ENCODE measurements at regions not wholly inside any gene's neighbourhood (a gene's known extent, or its start where the extent isn't known, plus 50 kb on each side); places are given as distances from the start of the nearest gene placed in this dataset.

DNA sequence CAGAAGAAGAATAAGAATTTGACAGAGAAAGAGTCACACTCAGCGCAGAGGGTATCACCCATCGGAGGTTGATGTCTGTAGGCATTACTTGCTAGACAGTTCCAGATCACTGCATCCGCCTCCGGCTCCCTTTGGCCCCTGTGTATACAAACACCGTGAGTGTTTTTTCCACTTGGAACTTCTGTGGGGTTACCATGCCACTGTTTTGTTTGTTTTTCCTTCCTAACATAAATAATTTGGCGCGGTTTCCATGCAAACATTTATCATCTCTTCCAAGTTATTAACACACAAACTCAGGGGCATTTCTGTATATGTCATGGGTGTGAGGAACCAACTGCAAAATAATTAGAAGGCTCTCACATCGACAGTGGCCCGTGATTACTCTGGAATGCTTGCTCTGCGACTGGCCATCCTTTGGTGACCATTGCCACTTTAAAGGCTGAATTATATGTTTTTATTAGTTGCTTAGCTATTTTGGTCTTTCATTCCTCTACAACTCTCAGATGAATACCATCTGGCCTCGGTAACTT is 612.2 kb upstream of the MKI67 start:
- peaks cover 27% of the 10 kb centered on the region for H3K9me3 ChIP-seq (replicated peaks; ENCODE audit: low read length)
- no peak overlapping the region for H3K4me2 ChIP-seq (ENCODE audit: low read length)

GRCh38 chr10:128739930-128740329 is 613.7 kb upstream of the MKI67 start:
- no peak overlapping the region for H3K4me2 ChIP-seq (ENCODE audit: low read length)
- no peaks in the 10 kb centered on the region for H3K27me3 ChIP-seq (ENCODE audit: control insufficient read depth, insufficient read depth, low read length)
- no peak overlapping the region for H3K9ac ChIP-seq (ENCODE audit: low read depth, low read length)
- peaks cover 21% of the 10 kb centered on the region for H3K9me3 ChIP-seq (replicated peaks; ENCODE audit: low read length)
- H3K36me3 ChIP-seq (ENCODE audit: insufficient read depth, low read length): no peaks in the 10 kb centered on the region
- no peaks in the 10 kb centered on the region for H3K4me1 ChIP-seq (ENCODE audit: control insufficient read depth, insufficient read depth, low read length)
- no peak overlapping the region for H3K4me3 ChIP-seq (ENCODE audit: low read length)

More for the DNA sequence above, 612.2 kb upstream of the MKI67 start:
- no peaks in the 10 kb centered on the region for H3K27me3 ChIP-seq (ENCODE audit: control insufficient read depth, insufficient read depth, low read length)
- H3K9ac ChIP-seq (ENCODE audit: low read depth, low read length): no peak overlapping the region
- H3K4me3 ChIP-seq (ENCODE audit: low read length): no peak overlapping the region
- H3K36me3 ChIP-seq (ENCODE audit: insufficient read depth, low read length): no peaks in the 10 kb centered on the region
- H3K4me1 ChIP-seq (ENCODE audit: control insufficient read depth, insufficient read depth, low read length): no peaks in the 10 kb centered on the region

DNA sequence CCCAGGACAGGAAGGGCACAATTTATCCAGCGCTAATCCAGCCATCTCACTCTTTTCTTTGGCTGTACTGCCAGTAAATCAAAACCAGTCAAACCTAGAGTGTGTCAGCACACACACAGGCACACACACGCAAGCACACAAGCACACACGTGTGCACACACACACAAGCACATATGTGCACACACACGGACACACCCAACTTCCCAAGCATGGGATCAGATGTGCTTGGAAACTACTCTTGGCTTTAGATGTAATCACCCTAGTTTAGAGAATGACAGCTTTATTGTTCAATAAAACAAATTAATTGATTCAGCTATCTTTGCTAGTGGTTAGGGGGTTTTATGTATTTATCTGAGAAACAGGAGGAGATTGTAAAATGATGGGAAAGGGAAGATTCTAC is 615.0 kb upstream of the MKI67 start:
- peaks cover 25% of the 10 kb centered on the region for H3K9me3 ChIP-seq (replicated peaks; ENCODE audit: low read length)
- no peak overlapping the region for H3K4me3 ChIP-seq (ENCODE audit: low read length)
- H3K4me2 ChIP-seq (ENCODE audit: low read length): no peak overlapping the region
- H3K36me3 ChIP-seq (ENCODE audit: insufficient read depth, low read length): no peaks in the 10 kb centered on the region
- H3K27me3 ChIP-seq (ENCODE audit: control insufficient read depth, insufficient read depth, low read length): no peaks in the 10 kb centered on the region
- no peaks in the 10 kb centered on the region for H3K4me1 ChIP-seq (ENCODE audit: control insufficient read depth, insufficient read depth, low read length)
- no peak overlapping the region for H3K9ac ChIP-seq (ENCODE audit: low read depth, low read length)

DNA sequence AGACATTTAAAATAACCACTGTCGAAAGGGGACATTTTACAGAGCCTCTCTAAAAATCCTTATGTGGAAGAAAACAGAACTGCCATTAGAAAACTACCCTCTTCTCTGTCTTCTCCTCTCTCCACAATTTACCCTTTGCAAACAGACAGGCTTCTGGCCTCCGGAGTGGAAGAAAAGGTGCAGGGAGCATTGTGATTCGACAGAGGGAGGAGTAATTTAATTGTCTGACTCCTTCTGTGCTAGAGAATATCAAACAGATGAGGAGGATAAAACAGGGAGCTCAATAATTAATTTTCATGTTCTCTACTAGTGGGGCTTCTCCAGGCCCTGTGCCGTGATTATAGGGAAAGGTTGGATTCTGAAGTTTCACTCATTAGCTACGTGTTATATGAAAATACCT is 615.5 kb upstream of the MKI67 start:
- H3K9ac ChIP-seq (ENCODE audit: low read depth, low read length): no peak overlapping the region
- H3K4me3 ChIP-seq (ENCODE audit: low read length): no peak overlapping the region
- H3K36me3 ChIP-seq (ENCODE audit: insufficient read depth, low read length): no peaks in the 10 kb centered on the region
- no peaks in the 10 kb centered on the region for H3K27me3 ChIP-seq (ENCODE audit: control insufficient read depth, insufficient read depth, low read length)
- peaks cover 25% of the 10 kb centered on the region for H3K9me3 ChIP-seq (replicated peaks; ENCODE audit: low read length)
- H3K4me1 ChIP-seq (ENCODE audit: control insufficient read depth, insufficient read depth, low read length): no peaks in the 10 kb centered on the region
- no peak overlapping the region for H3K4me2 ChIP-seq (ENCODE audit: low read length)

GRCh38 chr10:128744092-128744491 is 617.9 kb upstream of the MKI67 start:
- Histone ChIP-seq H3K4me2 (ENCODE audit: low read length) (no peak overlapping the region), H3K4me1 (ENCODE audit: control insufficient read depth, insufficient read depth, low read length) (no peaks in the 10 kb centered on the region), H3K9me3 (replicated peaks; ENCODE audit: low read length) (peaks cover 19% of the 10 kb centered on the region), H3K9ac (ENCODE audit: low read depth, low read length) (no peak overlapping the region), H3K36me3 (ENCODE audit: insufficient read depth, low read length) (no peaks in the 10 kb centered on the region), H3K27me3 (ENCODE audit: control insufficient read depth, insufficient read depth, low read length) (no peaks in the 10 kb centered on the region), H3K4me3 (ENCODE audit: low read length) (no peak overlapping the region)

- no peaks in the 10 kb centered on the region for H3K36me3 ChIP-seq (ENCODE audit: insufficient read depth, low read length)
- H3K9me3 ChIP-seq (replicated peaks; ENCODE audit: low read length): peaks cover 22% of the 10 kb centered on the region
- H3K4me1 ChIP-seq (ENCODE audit: control insufficient read depth, insufficient read depth, low read length): no peaks in the 10 kb centered on the region
- no peak overlapping the region for H3K9ac ChIP-seq (ENCODE audit: low read depth, low read length)
- H3K27me3 ChIP-seq (ENCODE audit: control insufficient read depth, insufficient read depth, low read length): no peaks in the 10 kb centered on the region
- H3K4me2 ChIP-seq (ENCODE audit: low read length): no peak overlapping the region
- no peak overlapping the region for H3K4me3 ChIP-seq (ENCODE audit: low read length)
These were observed 618.6 kb upstream of the MKI67 start for GRCh38 chr10:128744811-128745305.

GRCh38 chr10:128747582-128748346 is 621.5 kb upstream of the MKI67 start:
- Histone ChIP-seq H3K27me3 (ENCODE audit: control insufficient read depth, insufficient read depth, low read length) (no peaks in the 10 kb centered on the region), H3K9ac (ENCODE audit: low read depth, low read length) (no peak overlapping the region), H3K36me3 (ENCODE audit: insufficient read depth, low read length) (no peaks in the 10 kb centered on the region), H3K4me1 (ENCODE audit: control insufficient read depth, insufficient read depth, low read length) (no peaks in the 10 kb centered on the region), H3K4me3 (ENCODE audit: low read length) (no peak overlapping the region), H3K9me3 (replicated peaks; ENCODE audit: low read length) (peaks cover 12% of the 10 kb centered on the region), H3K4me2 (ENCODE audit: low read length) (no peak overlapping the region)

GRCh38 chr10:128751284-128751683 is 625.1 kb upstream of the MKI67 start:
- Histone ChIP-seq H3K4me3 (ENCODE audit: low read length) (no peak overlapping the region), H3K36me3 (ENCODE audit: insufficient read depth, low read length) (no peaks in the 10 kb centered on the region), H3K9me3 (replicated peaks; ENCODE audit: low read length) (peaks cover 13% of the 10 kb centered on the region), H3K9ac (ENCODE audit: low read depth, low read length) (no peak overlapping the region), H3K4me2 (ENCODE audit: low read length) (no peak overlapping the region), H3K4me1 (ENCODE audit: control insufficient read depth, insufficient read depth, low read length) (no peaks in the 10 kb centered on the region), H3K27me3 (ENCODE audit: control insufficient read depth, insufficient read depth, low read length) (no peaks in the 10 kb centered on the region)

DNA sequence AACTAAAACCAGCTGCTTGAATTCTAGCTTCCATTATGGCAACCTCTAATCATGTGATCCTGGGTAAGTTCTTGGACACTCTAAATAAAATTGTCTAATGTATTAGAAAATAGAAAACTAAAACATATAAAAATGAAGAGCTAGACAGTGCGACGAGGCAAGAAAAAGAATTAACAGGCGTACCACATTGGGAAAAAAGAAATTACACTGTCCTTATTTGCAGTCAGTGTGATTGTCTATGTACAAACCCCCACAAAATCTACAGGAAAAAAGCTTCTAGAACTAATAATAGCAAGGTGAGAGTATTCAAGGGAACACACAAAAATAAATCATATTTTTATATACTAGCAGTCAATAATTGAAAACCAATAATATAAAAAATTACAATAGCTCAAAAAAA is 625.6 kb upstream of the MKI67 start:
- no peaks in the 10 kb centered on the region for H3K4me1 ChIP-seq (ENCODE audit: control insufficient read depth, insufficient read depth, low read length)
- H3K27me3 ChIP-seq (ENCODE audit: control insufficient read depth, insufficient read depth, low read length): no peaks in the 10 kb centered on the region
- no peak overlapping the region for H3K9ac ChIP-seq (ENCODE audit: low read depth, low read length)
- H3K9me3 ChIP-seq (replicated peaks; ENCODE audit: low read length): peaks cover 13% of the 10 kb centered on the region
- H3K4me3 ChIP-seq (ENCODE audit: low read length): no peak overlapping the region
- H3K36me3 ChIP-seq (ENCODE audit: insufficient read depth, low read length): no peaks in the 10 kb centered on the region
- H3K4me2 ChIP-seq (ENCODE audit: low read length): no peak overlapping the region

GRCh38 chr10:128759174-128759573 is 633.0 kb upstream of the MKI67 start:
- H3K9ac ChIP-seq (ENCODE audit: low read depth, low read length): no peak overlapping the region
- H3K27me3 ChIP-seq (ENCODE audit: control insufficient read depth, insufficient read depth, low read length): no peaks in the 10 kb centered on the region
- H3K4me1 ChIP-seq (ENCODE audit: control insufficient read depth, insufficient read depth, low read length): no peaks in the 10 kb centered on the region
- peaks cover 12% of the 10 kb centered on the region for H3K9me3 ChIP-seq (replicated peaks; ENCODE audit: low read length)
- H3K4me3 ChIP-seq (ENCODE audit: low read length): no peak overlapping the region
- H3K4me2 ChIP-seq (ENCODE audit: low read length): no peak overlapping the region
- H3K36me3 ChIP-seq (ENCODE audit: insufficient read depth, low read length): no peaks in the 10 kb centered on the region

DNA sequence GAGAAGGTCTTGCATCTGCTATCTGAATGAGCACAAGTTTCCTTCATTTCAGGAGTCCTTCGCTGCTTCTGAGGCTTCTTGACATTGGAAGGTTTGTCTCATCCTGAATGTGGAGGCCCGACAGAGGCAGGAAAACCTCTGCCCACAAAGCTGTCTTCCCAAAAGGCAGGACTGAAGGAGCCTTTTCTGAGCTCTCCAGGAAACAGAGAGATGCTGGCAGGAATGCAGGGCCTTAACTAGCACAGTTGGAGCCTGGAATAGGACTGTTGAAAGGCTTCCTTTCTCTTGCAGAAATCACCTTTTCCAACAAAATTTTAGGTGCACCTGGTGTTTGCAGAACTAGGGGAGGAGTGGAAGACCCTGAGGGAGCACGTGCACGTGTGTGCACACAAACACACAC is 637.4 kb upstream of the MKI67 start:
- Histone ChIP-seq H3K9me3 (replicated peaks; ENCODE audit: low read length) (peaks cover 18% of the 10 kb centered on the region), H3K9ac (ENCODE audit: low read depth, low read length) (no peak overlapping the region), H3K4me1 (ENCODE audit: control insufficient read depth, insufficient read depth, low read length) (no peaks in the 10 kb centered on the region), H3K27me3 (ENCODE audit: control insufficient read depth, insufficient read depth, low read length) (no peaks in the 10 kb centered on the region), H3K36me3 (ENCODE audit: insufficient read depth, low read length) (no peaks in the 10 kb centered on the region), H3K4me2 (ENCODE audit: low read length) (no peak overlapping the region), H3K4me3 (ENCODE audit: low read length) (no peak overlapping the region)

GRCh38 chr10:128764190-128764589 is 638.0 kb upstream of the MKI67 start:
- H3K4me1 ChIP-seq (ENCODE audit: control insufficient read depth, insufficient read depth, low read length): no peaks in the 10 kb centered on the region
- no peak overlapping the region for H3K4me2 ChIP-seq (ENCODE audit: low read length)
- no peaks in the 10 kb centered on the region for H3K27me3 ChIP-seq (ENCODE audit: control insufficient read depth, insufficient read depth, low read length)
- H3K36me3 ChIP-seq (ENCODE audit: insufficient read depth, low read length): no peaks in the 10 kb centered on the region
- H3K4me3 ChIP-seq (ENCODE audit: low read length): no peak overlapping the region
- H3K9ac ChIP-seq (ENCODE audit: low read depth, low read length): no peak overlapping the region
- peaks cover 20% of the 10 kb centered on the region for H3K9me3 ChIP-seq (replicated peaks; ENCODE audit: low read length)
